ENCODE measurements at regions not wholly inside any gene's neighbourhood (a gene's known extent, or its start where the extent isn't known, plus 50 kb on each side); places are given as distances from the start of the nearest gene placed in this dataset.

- H3K4me2 ChIP-seq (ENCODE audit: low read length, poor library complexity, severe bottlenecking) = no peak overlapping the region
- H2BK5ac ChIP-seq (ENCODE audit: low read depth, low read length, poor library complexity, severe bottlenecking) = no peak overlapping the region
- no peaks in the 10 kb centered on the region for H3K4me1 ChIP-seq (ENCODE audit: control insufficient read depth, insufficient read depth, low read depth, low read length)
- no peak overlapping the region for H2BK15ac ChIP-seq (ENCODE audit: low read depth, poor library complexity, severe bottlenecking)
- no peak overlapping the region for H2BK120ac ChIP-seq (ENCODE audit: low read depth, low read length)
- no peak overlapping the region for H2AK5ac ChIP-seq (ENCODE audit: low read length, severe bottlenecking)
- H3K4me3 ChIP-seq (ENCODE audit: insufficient read depth in 1 of 2, low read depth in 1 of 2, low read length in 2 of 2) = no peak overlapping the region
- H4K91ac ChIP-seq (ENCODE audit: low read length) = no peak overlapping the region
- 15% methylated on average over 1 of the region's 1 CpG for WGBS
- H3K27me3 ChIP-seq (ENCODE audit: control insufficient read depth in 1 of 2, insufficient read depth in 1 of 2, low read length in 2 of 2) = no peaks in the 10 kb centered on the region
- no peak overlapping the region for H3K4ac ChIP-seq (ENCODE audit: low read depth in 1 of 2, low read length in 2 of 2)
- no peak overlapping the region for H2AFZ ChIP-seq (ENCODE audit: low read depth, low read length)
- H3K36me3 ChIP-seq (ENCODE audit: control insufficient read depth in 1 of 2, insufficient read depth in 2 of 2, low read depth in 1 of 2, low read length in 2 of 2) = no peaks in the 10 kb centered on the region
- H3K23ac ChIP-seq (ENCODE audit: low read length in 2 of 2) = no peak overlapping the region
- no peaks in the 10 kb centered on the region for H3K79me1 ChIP-seq (replicated peaks; ENCODE audit: low read length, poor library complexity, severe bottlenecking)
- peaks cover 17% of the 10 kb centered on the region for H3K9me3 ChIP-seq (ENCODE audit: control insufficient read depth, low read length)
- DNase-seq = no peak
- no peak overlapping the region for H3K27ac ChIP-seq (ENCODE audit: low read length, poor library complexity, severe bottlenecking)
- no peak overlapping the region for H2BK12ac ChIP-seq (ENCODE audit: low read length in 2 of 2)
- H3K14ac ChIP-seq (ENCODE audit: low read length in 2 of 2) = no peak overlapping the region
- H3K18ac ChIP-seq (ENCODE audit: low read depth in 1 of 2, low read length in 2 of 2) = no peak overlapping the region
- H4K8ac ChIP-seq (ENCODE audit: low read length) = no peak overlapping the region
- H3K9ac ChIP-seq (ENCODE audit: low read length) = no peak overlapping the region
Observed at GRCh38 chr16:74153773-74154172, 142.8 kb upstream of the PSMD7 start.

DNA sequence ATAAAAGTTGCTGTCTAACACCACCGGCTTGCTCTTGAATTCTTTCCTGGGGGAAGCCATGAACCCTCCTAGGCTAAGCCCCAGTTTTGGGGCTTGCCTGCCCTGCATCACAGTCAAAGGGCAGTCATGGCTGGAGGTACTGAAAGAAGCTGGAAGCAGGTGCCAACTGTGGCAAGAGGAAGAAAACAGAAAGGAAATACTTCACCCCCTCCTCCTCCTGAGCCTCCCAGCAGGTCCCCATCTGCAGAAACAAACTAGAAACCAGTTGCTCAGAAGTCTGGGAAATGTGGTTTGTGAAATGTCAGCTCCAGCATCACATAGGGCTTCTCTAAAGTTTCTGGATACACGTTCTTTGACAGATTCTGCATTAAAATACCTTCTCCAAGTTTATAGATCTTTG lies 150.0 kb upstream of the PSMD7 start:
- H2BK5ac ChIP-seq (ENCODE audit: low read depth, low read length, poor library complexity, severe bottlenecking) = no peak overlapping the region
- H3K9ac ChIP-seq (ENCODE audit: low read length) = no peak overlapping the region
- H3K4ac ChIP-seq (ENCODE audit: low read depth in 1 of 2, low read length in 2 of 2) = no peak overlapping the region
- no peak overlapping the region for H2BK12ac ChIP-seq (ENCODE audit: low read length in 2 of 2)
- H4K8ac ChIP-seq (ENCODE audit: low read length) = no peak overlapping the region
- no peaks in the 10 kb centered on the region for H3K27me3 ChIP-seq (ENCODE audit: control insufficient read depth in 1 of 2, insufficient read depth in 1 of 2, low read length in 2 of 2)
- H3K79me1 ChIP-seq (replicated peaks; ENCODE audit: low read length, poor library complexity, severe bottlenecking) = no peaks in the 10 kb centered on the region
- H4K91ac ChIP-seq (ENCODE audit: low read length) = no peak overlapping the region
- DNase-seq = no peak
- H3K4me1 ChIP-seq (ENCODE audit: control insufficient read depth, insufficient read depth, low read depth, low read length) = no peaks in the 10 kb centered on the region
- H3K18ac ChIP-seq (ENCODE audit: low read depth in 1 of 2, low read length in 2 of 2) = no peak overlapping the region
- no peak overlapping the region for H2BK15ac ChIP-seq (ENCODE audit: low read depth, poor library complexity, severe bottlenecking)
- H2AK5ac ChIP-seq (ENCODE audit: low read length, severe bottlenecking) = no peak overlapping the region
- H3K27ac ChIP-seq (ENCODE audit: low read length, poor library complexity, severe bottlenecking) = no peak overlapping the region
- H3K36me3 ChIP-seq (ENCODE audit: control insufficient read depth in 1 of 2, insufficient read depth in 2 of 2, low read depth in 1 of 2, low read length in 2 of 2) = no peaks in the 10 kb centered on the region
- H2BK120ac ChIP-seq (ENCODE audit: low read depth, low read length) = no peak overlapping the region
- H3K4me3 ChIP-seq (ENCODE audit: insufficient read depth in 1 of 2, low read depth in 1 of 2, low read length in 2 of 2) = no peak overlapping the region
- H3K4me2 ChIP-seq (ENCODE audit: low read length, poor library complexity, severe bottlenecking) = no peak overlapping the region
- H3K9me3 ChIP-seq (ENCODE audit: control insufficient read depth, low read length) = peaks cover 7% of the 10 kb centered on the region
- H2AFZ ChIP-seq (ENCODE audit: low read depth, low read length) = no peak overlapping the region
- no peak overlapping the region for H3K14ac ChIP-seq (ENCODE audit: low read length in 2 of 2)
- H3K23ac ChIP-seq (ENCODE audit: low read length in 2 of 2) = no peak overlapping the region
- 100% methylated on average over 1 of the region's 2 CpGs for WGBS

- Histone ChIP-seq H2BK120ac (ENCODE audit: low read depth, low read length) (no peak overlapping the region), H3K18ac (ENCODE audit: low read depth in 1 of 2, low read length in 2 of 2) (no peak overlapping the region), H2BK5ac (ENCODE audit: low read depth, low read length, poor library complexity, severe bottlenecking) (no peak overlapping the region), H3K9ac (ENCODE audit: low read length) (no peak overlapping the region), H2BK12ac (ENCODE audit: low read length in 2 of 2) (no peak overlapping the region), H3K9me3 (ENCODE audit: control insufficient read depth, low read length) (peaks cover 9% of the 10 kb centered on the region), H2BK15ac (ENCODE audit: low read depth, poor library complexity, severe bottlenecking) (no peak overlapping the region), H3K4ac (ENCODE audit: low read depth in 1 of 2, low read length in 2 of 2) (no peak overlapping the region), H2AFZ (ENCODE audit: low read depth, low read length) (no peak overlapping the region), H3K4me2 (ENCODE audit: low read length, poor library complexity, severe bottlenecking) (no peak overlapping the region), H3K14ac (ENCODE audit: low read length in 2 of 2) (no peak overlapping the region), H3K4me1 (ENCODE audit: control insufficient read depth, insufficient read depth, low read depth, low read length) (no peaks in the 10 kb centered on the region), H2AK5ac (ENCODE audit: low read length, severe bottlenecking) (no peak overlapping the region), H3K23ac (ENCODE audit: low read length in 2 of 2) (no peak overlapping the region), H3K27me3 (ENCODE audit: control insufficient read depth in 1 of 2, insufficient read depth in 1 of 2, low read length in 2 of 2) (no peaks in the 10 kb centered on the region), H3K4me3 (ENCODE audit: insufficient read depth in 1 of 2, low read depth in 1 of 2, low read length in 2 of 2) (no peak overlapping the region), H3K27ac (ENCODE audit: low read length, poor library complexity, severe bottlenecking) (no peak overlapping the region), H3K79me1 (replicated peaks; ENCODE audit: low read length, poor library complexity, severe bottlenecking) (no peaks in the 10 kb centered on the region), H4K91ac (ENCODE audit: low read length) (no peak overlapping the region), H4K8ac (ENCODE audit: low read length) (no peak overlapping the region), H3K36me3 (ENCODE audit: control insufficient read depth in 1 of 2, insufficient read depth in 2 of 2, low read depth in 1 of 2, low read length in 2 of 2) (no peaks in the 10 kb centered on the region)
- WGBS = 47% methylated on average over 2 of the region's 3 CpGs
- no peak for DNase-seq
Observed at GRCh38 chr16:74143171-74143570, 153.4 kb upstream of the PSMD7 start.

GRCh38 chr16:74141015-74141414 lies 155.6 kb upstream of the PSMD7 start:
- Histone ChIP-seq H4K8ac (ENCODE audit: low read length) (no peak overlapping the region), H2AK5ac (ENCODE audit: low read length, severe bottlenecking) (no peak overlapping the region), H2BK12ac (ENCODE audit: low read length in 2 of 2) (no peak overlapping the region), H2BK5ac (ENCODE audit: low read depth, low read length, poor library complexity, severe bottlenecking) (no peak overlapping the region), H3K18ac (ENCODE audit: low read depth in 1 of 2, low read length in 2 of 2) (no peak overlapping the region), H3K4me2 (ENCODE audit: low read length, poor library complexity, severe bottlenecking) (no peak overlapping the region), H3K14ac (ENCODE audit: low read length in 2 of 2) (no peak overlapping the region), H3K4ac (ENCODE audit: low read depth in 1 of 2, low read length in 2 of 2) (no peak overlapping the region), H3K27ac (ENCODE audit: low read length, poor library complexity, severe bottlenecking) (no peak overlapping the region), H2BK15ac (ENCODE audit: low read depth, poor library complexity, severe bottlenecking) (no peak overlapping the region), H3K27me3 (ENCODE audit: control insufficient read depth in 1 of 2, insufficient read depth in 1 of 2, low read length in 2 of 2) (no peaks in the 10 kb centered on the region), H3K9ac (ENCODE audit: low read length) (no peak overlapping the region), H2AFZ (ENCODE audit: low read depth, low read length) (no peak overlapping the region), H3K4me1 (ENCODE audit: control insufficient read depth, insufficient read depth, low read depth, low read length) (no peaks in the 10 kb centered on the region), H3K23ac (ENCODE audit: low read length in 2 of 2) (no peak overlapping the region), H3K4me3 (ENCODE audit: insufficient read depth in 1 of 2, low read depth in 1 of 2, low read length in 2 of 2) (no peak overlapping the region), H3K79me1 (replicated peaks; ENCODE audit: low read length, poor library complexity, severe bottlenecking) (no peaks in the 10 kb centered on the region), H2BK120ac (ENCODE audit: low read depth, low read length) (no peak overlapping the region), H4K91ac (ENCODE audit: low read length) (no peak overlapping the region), H3K36me3 (ENCODE audit: control insufficient read depth in 1 of 2, insufficient read depth in 2 of 2, low read depth in 1 of 2, low read length in 2 of 2) (no peaks in the 10 kb centered on the region), H3K9me3 (ENCODE audit: control insufficient read depth, low read length) (peaks cover 9% of the 10 kb centered on the region)
- no peak for DNase-seq
- 64% methylated on average over 2 of the region's 3 CpGs for WGBS

Data from mesenchymal stem cell (in vitro differentiated cells and primary cell).